Activated B cell treated with CpG ODN at 0.5 μM for 24 hours (primary cell): ENCODE measurements at regions not wholly inside any gene's neighbourhood (a gene's known extent, or its start where the extent isn't known, plus 50 kb on each side); places are given as distances from the start of the nearest gene placed in this dataset.

Source experiments
- ATAC-seq: fragments of 200-7000 bp; cut with Tn5 transposase; one replicate; pipeline ENCODE4 v1.10.0; 2021; ENCODE audit warnings: low read depth, mild to moderate bottlenecking, moderate library complexity
- CTCF ChIA-PET: fragments of 350-600 bp; sonication (Branson Sonifier 250); formaldehyde crosslinking; loops from one replicate; lab custom pipeline; 2021; ENCODE audit warnings: antibody characterized with exemption; lab: Charles Lee
- POLR2A ChIA-PET: fragments of 350-600 bp; sonication (Branson Sonifier 250); formaldehyde crosslinking; loops from one replicate; lab custom pipeline; 2021; ENCODE audit warnings: antibody characterized with exemption; lab: Charles Lee
- DNase-seq: peaks from one replicate; pipeline ENCODE4 v3.0.0; 2022
- H3K27ac Mint-ChIP-seq: one replicate; pipeline ENCODE4 v1.8.0; 2020; ENCODE audit warnings: mixed read lengths
- H3K27me3 Mint-ChIP-seq: one replicate; pipeline ENCODE4 v1.8.0; 2021; ENCODE audit warnings: mixed read lengths
- H3K36me3 Mint-ChIP-seq: one replicate; pipeline ENCODE4 v1.8.0; 2021; ENCODE audit warnings: low read depth, mixed read lengths
- H3K4me1 Mint-ChIP-seq: one replicate; pipeline ENCODE4 v1.8.0; 2021; ENCODE audit warnings: mixed read lengths
- H3K4me3 Mint-ChIP-seq: one replicate; pipeline ENCODE4 v1.8.0; 2020; ENCODE audit warnings: mild to moderate bottlenecking, mixed read lengths
- H3K9me3 Mint-ChIP-seq: one replicate; pipeline ENCODE4 v1.8.0; 2020; ENCODE audit warnings: mixed read lengths
- intact Hi-C: fragments of 100-400 bp; cut with micrococcal nuclease; formaldehyde crosslinking; loops from one replicate; pipeline ENCODE4 v1.15.1; 2024
- TF ChIP-seq, protein P1 (sequence below): fragments of 200-600 bp; IDR thresholded peaks from one replicate; pipeline ENCODE4 v1.8.0; 2022; ENCODE audit warnings: antibody characterized with exemption, mild to moderate bottlenecking

- DNase-seq (no peak), ATAC-seq (no peak)
- TF ChIP-seq, protein P1, sequence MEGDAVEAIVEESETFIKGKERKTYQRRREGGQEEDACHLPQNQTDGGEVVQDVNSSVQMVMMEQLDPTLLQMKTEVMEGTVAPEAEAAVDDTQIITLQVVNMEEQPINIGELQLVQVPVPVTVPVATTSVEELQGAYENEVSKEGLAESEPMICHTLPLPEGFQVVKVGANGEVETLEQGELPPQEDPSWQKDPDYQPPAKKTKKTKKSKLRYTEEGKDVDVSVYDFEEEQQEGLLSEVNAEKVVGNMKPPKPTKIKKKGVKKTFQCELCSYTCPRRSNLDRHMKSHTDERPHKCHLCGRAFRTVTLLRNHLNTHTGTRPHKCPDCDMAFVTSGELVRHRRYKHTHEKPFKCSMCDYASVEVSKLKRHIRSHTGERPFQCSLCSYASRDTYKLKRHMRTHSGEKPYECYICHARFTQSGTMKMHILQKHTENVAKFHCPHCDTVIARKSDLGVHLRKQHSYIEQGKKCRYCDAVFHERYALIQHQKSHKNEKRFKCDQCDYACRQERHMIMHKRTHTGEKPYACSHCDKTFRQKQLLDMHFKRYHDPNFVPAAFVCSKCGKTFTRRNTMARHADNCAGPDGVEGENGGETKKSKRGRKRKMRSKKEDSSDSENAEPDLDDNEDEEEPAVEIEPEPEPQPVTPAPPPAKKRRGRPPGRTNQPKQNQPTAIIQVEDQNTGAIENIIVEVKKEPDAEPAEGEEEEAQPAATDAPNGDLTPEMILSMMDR, result no peak
- peaks cover 9% of the 10 kb centered on the region for H3K4me1 Mint-ChIP-seq
- H3K36me3 Mint-ChIP-seq, result no peaks in the 10 kb centered on the region
- intact Hi-C loops, result no loop called here
- no peaks in the 10 kb centered on the region for H3K27me3 Mint-ChIP-seq
- no peaks in the 10 kb centered on the region for H3K9me3 Mint-ChIP-seq
- CTCF ChIA-PET, result no interaction called here
- POLR2A ChIA-PET, result no interaction called here
- H3K4me3 Mint-ChIP-seq, result no peak overlapping the region
- no peak overlapping the region for H3K27ac Mint-ChIP-seq
These were observed 133.6 kb downstream of the TMEM26 start for GRCh38 chr10:61319386-61320256.

- H3K36me3 Mint-ChIP-seq, result no peaks in the 10 kb centered on the region
- H3K4me3 Mint-ChIP-seq, result no peak overlapping the region
- no peak for ATAC-seq
- ChIA-PET POLR2A (no interaction called here), CTCF (no interaction called here)
- no peaks in the 10 kb centered on the region for H3K9me3 Mint-ChIP-seq
- H3K27ac Mint-ChIP-seq, result no peak overlapping the region
- peaks cover 18% of the 10 kb centered on the region for H3K4me1 Mint-ChIP-seq
- TF ChIP-seq, protein P1, result no peak
- intact Hi-C loops, result no loop called here
- H3K27me3 Mint-ChIP-seq, result no peaks in the 10 kb centered on the region
- DNase-seq, result no peak
These were observed 134.8 kb downstream of the TMEM26 start for GRCh38 chr10:61318429-61318828.

- no peak for DNase-seq
- CTCF ChIA-PET, result no interaction called here
- TF ChIP-seq, protein P1, result no peak
- Mint-ChIP-seq H3K36me3 (no peaks in the 10 kb centered on the region), H3K4me3 (no peak overlapping the region), H3K27me3 (no peaks in the 10 kb centered on the region), H3K9me3 (no peaks in the 10 kb centered on the region), H3K4me1 (peaks cover 20% of the 10 kb centered on the region), H3K27ac (no peak overlapping the region)
- POLR2A ChIA-PET, result no interaction called here
- intact Hi-C loops, result no loop called here
- no peak for ATAC-seq
These were observed 135.5 kb downstream of the TMEM26 start for GRCh38 chr10:61317706-61318105.

GRCh38 chr10:61316676-61317265, 136.4 kb downstream of the TMEM26 start:
- no peaks in the 10 kb centered on the region for H3K9me3 Mint-ChIP-seq
- peaks cover 2% of the 10 kb centered on the region for H3K27me3 Mint-ChIP-seq
- intact Hi-C loops, result no loop called here
- TF ChIP-seq, protein P1, result no peak
- ATAC-seq, result no peak
- peaks cover 20% of the 10 kb centered on the region for H3K4me1 Mint-ChIP-seq
- DNase-seq, result no peak
- H3K36me3 Mint-ChIP-seq, result no peaks in the 10 kb centered on the region
- no peak overlapping the region for H3K4me3 Mint-ChIP-seq
- CTCF ChIA-PET, result no interaction called here
- no peak overlapping the region for H3K27ac Mint-ChIP-seq
- POLR2A ChIA-PET, result no interaction called here

GRCh38 chr10:61314273-61314672, 138.9 kb downstream of the TMEM26 start:
- no peak overlapping the region for H3K27ac Mint-ChIP-seq
- peaks cover 2% of the 10 kb centered on the region for H3K27me3 Mint-ChIP-seq
- H3K4me1 Mint-ChIP-seq, result peaks cover 20% of the 10 kb centered on the region
- H3K9me3 Mint-ChIP-seq, result no peaks in the 10 kb centered on the region
- no peak for DNase-seq
- no peak overlapping the region for H3K4me3 Mint-ChIP-seq
- H3K36me3 Mint-ChIP-seq, result no peaks in the 10 kb centered on the region
- intact Hi-C loops, result no loop called here
- ChIA-PET CTCF (no interaction called here), POLR2A (no interaction called here)
- TF ChIP-seq, protein P1, result no peak
- ATAC-seq, result no peak
